ENCODE measurements at regions not wholly inside any gene's neighbourhood (a gene's known extent, or its start where the extent isn't known, plus 50 kb on each side); places are given as distances from the start of the nearest gene placed in this dataset.

GRCh38 chr3:181582619-181583018 lies 129.1 kb upstream of the SOX2 start:
- Mint-ChIP-seq H3K9me3 (ENCODE audit: unreplicated experiment) (no peaks in the 10 kb centered on the region), H3K4me1 (ENCODE audit: unreplicated experiment) (no peaks in the 10 kb centered on the region), H3K36me3 (ENCODE audit: unreplicated experiment) (no peaks in the 10 kb centered on the region), H3K27me3 (ENCODE audit: unreplicated experiment) (no peaks in the 10 kb centered on the region), H3K27ac (ENCODE audit: unreplicated experiment) (no peak overlapping the region), H3K4me3 (ENCODE audit: unreplicated experiment) (no peak overlapping the region)
- no peak for TF ChIP-seq CTCF (IDR thresholded peaks at IDR 0.05)
- DNase-seq (ENCODE audit: extremely low spot score, unreplicated experiment), result no peak

GRCh38 chr3:181581656-181582055 lies 130.1 kb upstream of the SOX2 start:
- H3K27ac Mint-ChIP-seq (ENCODE audit: unreplicated experiment), result no peak overlapping the region
- H3K9me3 Mint-ChIP-seq (ENCODE audit: unreplicated experiment), result no peaks in the 10 kb centered on the region
- no peak for TF ChIP-seq CTCF (IDR thresholded peaks at IDR 0.05)
- H3K4me1 Mint-ChIP-seq (ENCODE audit: unreplicated experiment), result no peaks in the 10 kb centered on the region
- no peak overlapping the region for H3K4me3 Mint-ChIP-seq (ENCODE audit: unreplicated experiment)
- no peak for DNase-seq (ENCODE audit: extremely low spot score, unreplicated experiment)
- no peaks in the 10 kb centered on the region for H3K27me3 Mint-ChIP-seq (ENCODE audit: unreplicated experiment)
- H3K36me3 Mint-ChIP-seq (ENCODE audit: unreplicated experiment), result no peaks in the 10 kb centered on the region

- Mint-ChIP-seq H3K27ac (ENCODE audit: unreplicated experiment) (no peak overlapping the region), H3K4me3 (ENCODE audit: unreplicated experiment) (no peak overlapping the region), H3K9me3 (ENCODE audit: unreplicated experiment) (no peaks in the 10 kb centered on the region), H3K4me1 (ENCODE audit: unreplicated experiment) (no peaks in the 10 kb centered on the region), H3K27me3 (ENCODE audit: unreplicated experiment) (no peaks in the 10 kb centered on the region), H3K36me3 (ENCODE audit: unreplicated experiment) (no peaks in the 10 kb centered on the region)
- no peak for TF ChIP-seq CTCF (IDR thresholded peaks at IDR 0.05)
- no peak for DNase-seq (ENCODE audit: extremely low spot score, unreplicated experiment)
These were observed 133.0 kb upstream of the SOX2 start for GRCh38 chr3:181578743-181579142.

- Mint-ChIP-seq H3K4me3 (ENCODE audit: unreplicated experiment) (no peak overlapping the region), H3K36me3 (ENCODE audit: unreplicated experiment) (no peaks in the 10 kb centered on the region), H3K9me3 (ENCODE audit: unreplicated experiment) (no peaks in the 10 kb centered on the region), H3K4me1 (ENCODE audit: unreplicated experiment) (no peaks in the 10 kb centered on the region), H3K27me3 (ENCODE audit: unreplicated experiment) (peaks cover 5% of the 10 kb centered on the region), H3K27ac (ENCODE audit: unreplicated experiment) (no peak overlapping the region)
- no peak for DNase-seq (ENCODE audit: extremely low spot score, unreplicated experiment)
- no peak for TF ChIP-seq CTCF (IDR thresholded peaks at IDR 0.05)
These were observed 139.3 kb upstream of the SOX2 start for GRCh38 chr3:181572432-181572831.

GRCh38 chr3:181570472-181570871 lies 141.3 kb upstream of the SOX2 start:
- H3K27me3 Mint-ChIP-seq (ENCODE audit: unreplicated experiment), result peaks cover 5% of the 10 kb centered on the region
- no peak overlapping the region for H3K27ac Mint-ChIP-seq (ENCODE audit: unreplicated experiment)
- DNase-seq (ENCODE audit: extremely low spot score, unreplicated experiment), result no peak
- no peaks in the 10 kb centered on the region for H3K36me3 Mint-ChIP-seq (ENCODE audit: unreplicated experiment)
- TF ChIP-seq CTCF (IDR thresholded peaks at IDR 0.05), result no peak
- H3K9me3 Mint-ChIP-seq (ENCODE audit: unreplicated experiment), result no peaks in the 10 kb centered on the region
- H3K4me1 Mint-ChIP-seq (ENCODE audit: unreplicated experiment), result no peaks in the 10 kb centered on the region
- H3K4me3 Mint-ChIP-seq (ENCODE audit: unreplicated experiment), result no peak overlapping the region

Data from osteocyte (in vitro differentiated cells).